H1 (cell line): ENCODE measurements at regions not wholly inside any gene's neighbourhood (a gene's known extent, or its start where the extent isn't known, plus 50 kb on each side); places are given as distances from the start of the nearest gene placed in this dataset.

ENCODE experiments used
- CTCF ChIA-PET: fragments of 300-600 bp; sonication (Branson Sonifier 250); formaldehyde crosslinking; loops from one replicate; lab custom pipeline; 2021; ENCODE audit not compliant: partially characterized antibody; lab: Charles Lee
- POLR2A ChIA-PET: fragments of 300-600 bp; sonication (Branson Sonifier 250); formaldehyde crosslinking; loops from one replicate; lab custom pipeline; 2021; ENCODE audit warnings: inconsistent platforms; ENCODE audit not compliant: partially characterized antibody; lab: Charles Lee
- DNase-seq, 2 experiments: peaks; one replicate each; pipeline versions ENCODE4 v3.0.0 to v3.0.0-alpha.2; 2010 to 2022; ENCODE audit warnings: low spot score in 2 of 2, low read depth in 1 of 2, mixed read lengths in 1 of 2
- FAIRE-seq: peaks from 2 replicates; lab custom pipeline; 2011; peaks lifted over from hg19 to GRCh38; lab: Jason Lieb, UNC
- H2AFZ ChIP-seq: 2 replicates; pipeline ENCODE4 v1.8.1; 2012; ENCODE audit warnings: low read length, inconsistent platforms
- H2AK5ac ChIP-seq: 2 replicates; pipeline ENCODE4 v1.6.1; 2013; ENCODE audit warnings: low read depth, low read length
- H2BK120ac ChIP-seq: replicated peaks from 2 replicates; pipeline ENCODE3; 2013; ENCODE audit warnings: low read depth, low read length, inconsistent platforms
- H2BK12ac ChIP-seq: 2 replicates; pipeline ENCODE4 v1.6.1; 2013; ENCODE audit warnings: low read depth, low read length
- H2BK15ac ChIP-seq: 2 replicates; pipeline ENCODE4 v1.6.1; 2013; ENCODE audit warnings: low read length
- H2BK20ac ChIP-seq: 2 replicates; pipeline ENCODE4 v1.6.1; 2013; ENCODE audit warnings: low read length
- H2BK5ac ChIP-seq: 2 replicates; pipeline ENCODE4 v1.6.1; 2013; ENCODE audit warnings: low read depth, low read length
- H3K14ac ChIP-seq: 2 replicates; pipeline ENCODE4 v1.6.1; 2013; ENCODE audit warnings: inconsistent platforms; ENCODE audit not compliant: insufficient read length
- H3K18ac ChIP-seq: 2 replicates; pipeline ENCODE4 v1.6.1; 2013; ENCODE audit warnings: low read length; ENCODE audit errors: extremely low read depth
- H3K23ac ChIP-seq: 2 replicates; pipeline ENCODE4 v1.6.1; 2013; ENCODE audit warnings: inconsistent platforms; ENCODE audit not compliant: insufficient read length
- H3K23me2 ChIP-seq: 2 replicates; pipeline ENCODE4 v1.6.1; 2013; ENCODE audit warnings: low read depth, low read length
- H3K27ac ChIP-seq: 2 replicates; pipeline ENCODE4 v1.6.1; 2011; ENCODE audit warnings: low read depth, low read length, inconsistent platforms
- H3K27me3 ChIP-seq, 4 experiments: replicated peaks in 1 of 4; 1 replicate in 1 of 4; 2 replicates in 3 of 4; pipeline versions ENCODE4 v1.6.1 to v1.8.1; 2011 to 2013; ENCODE audit warnings: low read length in 3 of 4, mild to moderate bottlenecking in 3 of 4, inconsistent platforms in 2 of 4, mixed read lengths in 2 of 4, moderate library complexity in 1 of 4; ENCODE audit not compliant: control insufficient read depth in 3 of 4, insufficient read depth in 3 of 4; ENCODE audit errors: extremely low read depth in 1 of 4
- H3K36me3 ChIP-seq, 4 experiments: 2 replicates each; pipeline versions ENCODE4 v1.6.1 to v1.8.1; 2011 to 2013; ENCODE audit warnings: mild to moderate bottlenecking in 4 of 4, low read length in 3 of 4, moderate library complexity in 2 of 4, control low read depth in 1 of 4, inconsistent platforms in 1 of 4; ENCODE audit not compliant: insufficient read depth in 4 of 4, control insufficient read depth in 2 of 4
- H3K4ac ChIP-seq: replicated peaks from 2 replicates; pipeline ENCODE3; 2013; ENCODE audit warnings: low read length, low read depth, mixed read lengths, inconsistent platforms; ENCODE audit not compliant: insufficient read length
- H3K4me1 ChIP-seq, 4 experiments: replicated peaks in 1 of 4; 1 replicate in 1 of 4; 2 replicates in 3 of 4; pipeline versions ENCODE4 v1.6.1 to v1.8.1; 2011 to 2013; ENCODE audit warnings: low read length in 3 of 4, inconsistent platforms in 2 of 4, mixed read lengths in 1 of 4; ENCODE audit not compliant: insufficient read depth in 4 of 4, control insufficient read depth in 3 of 4
- H3K4me2 ChIP-seq, 2 experiments: 2 replicates each; pipeline versions ENCODE4 v1.6.1 to v1.8.1; 2011 to 2013; ENCODE audit warnings: low read depth in 2 of 2, low read length in 2 of 2, control low read depth in 1 of 2, inconsistent platforms in 1 of 2, mild to moderate bottlenecking in 1 of 2; ENCODE audit not compliant: insufficient read depth in 1 of 2
- H3K4me3 ChIP-seq, 4 experiments: fragments of 200-600, 300-600 bp in 1 of 4; sonication (generic), shearing (Covaris generic), sonication (Bioruptor Twin) in 1 of 4; 2 replicates each; pipeline versions ENCODE4 v1.5.1 to v1.8.1; 2011 to 2016; ENCODE audit warnings: low read length in 4 of 4, low read depth in 3 of 4, control low read depth in 2 of 4, inconsistent platforms in 2 of 4, mild to moderate bottlenecking in 2 of 4, mixed read lengths in 1 of 4, moderate library complexity in 1 of 4; ENCODE audit not compliant: insufficient read depth in 2 of 4; ENCODE audit errors: extremely low read depth in 1 of 4
- H3K56ac ChIP-seq: replicated peaks from 2 replicates; pipeline ENCODE3; 2013; ENCODE audit warnings: low read depth, mild to moderate bottlenecking, mixed read lengths, low read length, inconsistent platforms; ENCODE audit not compliant: insufficient read length
- H3K79me1 ChIP-seq: 2 replicates; pipeline ENCODE4 v1.6.1; 2013; ENCODE audit warnings: low read depth, low read length, control low read depth
- H3K79me2 ChIP-seq, 2 experiments: 2 replicates each; pipeline versions ENCODE4 v1.6.1 to v1.8.1; 2012 to 2013; ENCODE audit warnings: low read length in 2 of 2, mild to moderate bottlenecking in 2 of 2, inconsistent platforms in 1 of 2; ENCODE audit not compliant: insufficient read depth in 2 of 2, control insufficient read depth in 1 of 2
- H3K9ac ChIP-seq, 4 experiments: replicated peaks in 1 of 4; 1 replicate in 1 of 4; 2 replicates in 3 of 4; pipeline versions ENCODE4 v1.6.1 to v1.8.1; 2011 to 2013; ENCODE audit warnings: low read depth in 3 of 4, low read length in 3 of 4, control low read depth in 2 of 4, mild to moderate bottlenecking in 2 of 4, moderate library complexity in 2 of 4, inconsistent platforms in 1 of 4; ENCODE audit errors: extremely low read depth in 1 of 4
- H3K9me3 ChIP-seq, 2 experiments: 2 replicates each; pipeline versions ENCODE4 v1.6.1 to v1.8.1; 2012 to 2013; ENCODE audit warnings: mild to moderate bottlenecking in 2 of 2, moderate library complexity in 2 of 2, control low read depth in 1 of 2, inconsistent platforms in 1 of 2, low read depth in 1 of 2, low read length in 1 of 2, mixed read lengths in 1 of 2; ENCODE audit not compliant: insufficient read depth in 2 of 2
- H4K20me1 ChIP-seq, 2 experiments: replicated peaks in 1 of 2; 2 replicates each; pipeline versions ENCODE3 to v1.8.1; 2011 to 2013; ENCODE audit warnings: inconsistent platforms in 2 of 2, low read length in 2 of 2, mild to moderate bottlenecking in 1 of 2; ENCODE audit not compliant: insufficient read depth in 2 of 2, control insufficient read depth in 1 of 2
- H4K5ac ChIP-seq: 2 replicates; pipeline ENCODE4 v1.6.1; 2013; ENCODE audit warnings: low read length, low read depth, mixed read lengths, inconsistent platforms; ENCODE audit not compliant: insufficient read length
- H4K8ac ChIP-seq: 2 replicates; pipeline ENCODE4 v1.8.0; 2013; ENCODE audit warnings: mild to moderate bottlenecking, moderate library complexity, low read length, inconsistent platforms; ENCODE audit not compliant: insufficient read depth; ENCODE audit errors: extremely low read depth
- H4K91ac ChIP-seq: replicated peaks from 2 replicates; pipeline ENCODE3; 2013; ENCODE audit warnings: low read length, mixed read lengths, inconsistent platforms; ENCODE audit not compliant: insufficient read length
- ASH2L ChIP-seq: fragments of 200-600, 300-600 bp; sonication (generic); IDR thresholded peaks from one replicate; pipeline ENCODE4 v1.7.1; 2017; ENCODE audit warnings: low read length
- BACH1 ChIP-seq: IDR thresholded peaks from 2 replicates; pipeline ENCODE4 v1.6.1; 2012; ENCODE audit warnings: low read length, improper control_type of control experiment
- BRCA1 ChIP-seq: IDR thresholded peaks from 2 replicates; pipeline ENCODE4 v1.6.1; 2012; ENCODE audit warnings: low read depth, low read length, improper control_type of control experiment
- CEBPB ChIP-seq: IDR thresholded peaks from 2 replicates; pipeline ENCODE4 v1.6.1; 2012; ENCODE audit warnings: low read depth, low read length
- CHD1 ChIP-seq: IDR thresholded peaks from 2 replicates; pipeline ENCODE4 v1.6.1; 2012; ENCODE audit warnings: low read depth, low read length, improper control_type of control experiment
- EP300 ChIP-seq, 2 experiments: IDR thresholded peaks; 1 replicate in 1 of 2; 2 replicates in 1 of 2; pipeline ENCODE4 v1.6.1; 2011 to 2012; ENCODE audit warnings: low read depth in 2 of 2, low read length in 2 of 2, mild to moderate bottlenecking in 2 of 2, borderline replicate concordance in 1 of 2, inconsistent platforms in 1 of 2, moderate library complexity in 1 of 2
- GABPA ChIP-seq: IDR thresholded peaks from 2 replicates; pipeline ENCODE4 v1.6.1; 2011; ENCODE audit warnings: mild to moderate bottlenecking, low read length, moderate library complexity, borderline replicate concordance; ENCODE audit not compliant: insufficient read depth
- NANOG ChIP-seq: IDR thresholded peaks from 2 replicates; pipeline ENCODE4 v1.6.1; 2011; ENCODE audit warnings: low read length, low read depth, mild to moderate bottlenecking, inconsistent platforms; ENCODE audit not compliant: insufficient read depth, poor library complexity, severe bottlenecking
- NRF1 ChIP-seq: IDR thresholded peaks from 2 replicates; pipeline ENCODE4 v1.6.1; 2011; ENCODE audit warnings: mild to moderate bottlenecking, low read depth, low read length, improper control_type of control experiment
- PHF8 ChIP-seq: fragments of 200-600 bp; sonication (generic); conservative IDR thresholded peaks from 2 replicates; pipeline ENCODE4 v1.7.1; 2012; ENCODE audit warnings: low read depth, mild to moderate bottlenecking, inconsistent platforms, low read length, moderate library complexity
- POLR2A ChIP-seq, 2 experiments: IDR thresholded peaks; 1 replicate in 1 of 2; 2 replicates in 1 of 2; pipeline ENCODE4 v1.6.1; 2011; ENCODE audit warnings: low read depth in 2 of 2, low read length in 2 of 2, mild to moderate bottlenecking in 2 of 2; ENCODE audit errors: control extremely low read depth in 1 of 2
- RXRA ChIP-seq: IDR thresholded peaks from 2 replicates; pipeline ENCODE4 v1.6.1; 2011; ENCODE audit warnings: low read depth, mild to moderate bottlenecking, low read length, moderate library complexity; ENCODE audit not compliant: insufficient read depth
- SAP30 ChIP-seq: fragments of 300-600 bp; sonication (generic); IDR thresholded peaks from 2 replicates; pipeline ENCODE4 v1.7.1; 2012; ENCODE audit warnings: low read length, moderate library complexity, mild to moderate bottlenecking, inconsistent platforms; ENCODE audit not compliant: insufficient read depth, insufficient replicate concordance
- SUZ12 ChIP-seq: fragments of 200-600 bp; sonication (generic); IDR thresholded peaks from 2 replicates; pipeline ENCODE4 v1.6.1; 2012; ENCODE audit warnings: mild to moderate bottlenecking, inconsistent platforms, low read length, moderate library complexity, mixed read lengths
- TAF1 ChIP-seq: IDR thresholded peaks from 2 replicates; pipeline ENCODE4 v1.6.1; 2011; ENCODE audit warnings: mild to moderate bottlenecking, low read depth, low read length
- WGBS, 2 experiments: shearing (Covaris generic) in 1 of 2; methylation state at CpG; one replicate each; pipeline versions ENCODE4 v1.1.6 to v1.1.7; 2013 to 2015; ENCODE audit warnings: low lambda C conversion rate in 2 of 2, mixed read lengths in 2 of 2, inconsistent platforms in 1 of 2, low coverage in 1 of 2, missing lambda C conversion rate in 1 of 2; ENCODE audit not compliant: insufficient replicate concordance in 2 of 2, insufficient coverage in 1 of 2, insufficient read length in 1 of 2; ENCODE audit errors: extremely low coverage in 1 of 2, missing lambda C conversion rate in 1 of 2; 5-methylcytosine and 5-hydroxymethylcytosine counted together
- TF ChIP-seq, protein P1 (sequence below): IDR thresholded peaks from 2 replicates; pipeline ENCODE4 v1.6.1; 2012; ENCODE audit warnings: inconsistent platforms

DNA sequence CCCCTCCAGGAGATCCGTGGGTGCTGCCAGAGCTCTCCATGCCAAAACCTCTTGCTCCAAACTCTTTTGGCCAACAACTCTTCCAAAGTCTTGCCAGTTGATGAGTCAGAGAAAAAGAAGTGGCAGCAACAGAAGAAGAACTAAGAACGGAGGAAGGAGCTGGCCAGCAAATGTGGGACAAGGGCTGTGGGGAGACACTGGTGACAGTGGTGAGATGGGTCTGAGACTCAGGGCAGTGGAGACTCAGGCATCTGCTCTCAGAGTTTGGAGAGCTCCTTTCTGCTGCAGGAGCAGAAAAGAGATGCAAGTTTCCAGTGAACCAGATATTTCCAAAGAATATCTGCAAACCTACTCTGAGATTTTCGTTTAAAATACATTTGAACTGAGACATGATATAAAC lies 92.3 kb upstream of the SEMA6A start:
- Histone ChIP-seq H2BK5ac (no peak overlapping the region), H3K56ac (no peak overlapping the region), H3K4ac (no peak overlapping the region), H4K91ac (no peak overlapping the region), H3K14ac (no peak overlapping the region), H4K20me1 (no peaks in the 10 kb centered on the region), H3K23ac (no peak overlapping the region), H3K23me2 (no peaks in the 10 kb centered on the region), H2BK120ac (no peak overlapping the region), H2BK12ac (peak overlapping the region; percentile 62; the same call in 1 of the 2 replicates), H3K4me2 (no peak overlapping the region), H3K27me3 (no peaks in the 10 kb centered on the region), H3K4me1 (no peaks in the 10 kb centered on the region), H2BK15ac (no peak overlapping the region), H2BK20ac (no peak overlapping the region), H3K79me1 (no peaks in the 10 kb centered on the region), H3K4me3 (no peak overlapping the region), H3K36me3 (no peaks in the 10 kb centered on the region; a peak in 1 of 8 replicates), H2AK5ac (no peak overlapping the region), H4K5ac (no peak overlapping the region), H4K8ac (no peak overlapping the region), H3K27ac (no peak overlapping the region), H3K9me3 (no peaks in the 10 kb centered on the region), H3K18ac (no peak overlapping the region), H2AFZ (no peak overlapping the region), H3K9ac (no peak overlapping the region), H3K79me2 (no peaks in the 10 kb centered on the region)
- FAIRE-seq: no peak
- ChIA-PET CTCF (interaction anchor here (0.7 kb wide), 1 partner anchor 14 kb away, joined by 3 read pairs; no protein-coding TSS in a partner anchor), POLR2A (no interaction called here)
- WGBS, 2 experiments: 72% methylated on average over 3 of the region's 3 CpGs; no CpG with 5 or more reads in 1 of the 2 experiments
- DNase-seq: no peak
- TF ChIP-seq TAF1 (no peak), BACH1 (no peak), CEBPB (no peak), GABPA (no peak), EP300 (IDR thresholded peaks at IDR 0.05; ENCODE audit: borderline replicate concordance in 1 of 2, low read depth in 2 of 2, low read length in 2 of 2) (no peak), SAP30 (no peak), SUZ12 (no peak), CHD1 (no peak), POLR2A (IDR thresholded peaks at IDR 0.05; ENCODE audit: control extremely low read depth in 1 of 2, low read depth in 2 of 2, low read length in 2 of 2) (no peak), RXRA (no peak), ASH2L (no peak), NRF1 (no peak), PHF8 (no peak), NANOG (no peak), BRCA1 (no peak)
- TF ChIP-seq, protein P1, sequence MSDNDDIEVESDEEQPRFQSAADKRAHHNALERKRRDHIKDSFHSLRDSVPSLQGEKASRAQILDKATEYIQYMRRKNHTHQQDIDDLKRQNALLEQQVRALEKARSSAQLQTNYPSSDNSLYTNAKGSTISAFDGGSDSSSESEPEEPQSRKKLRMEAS: no peak
